ENCODE measurements at regions not wholly inside any gene's neighbourhood (a gene's known extent, or its start where the extent isn't known, plus 50 kb on each side); places are given as distances from the start of the nearest gene placed in this dataset.

DNA sequence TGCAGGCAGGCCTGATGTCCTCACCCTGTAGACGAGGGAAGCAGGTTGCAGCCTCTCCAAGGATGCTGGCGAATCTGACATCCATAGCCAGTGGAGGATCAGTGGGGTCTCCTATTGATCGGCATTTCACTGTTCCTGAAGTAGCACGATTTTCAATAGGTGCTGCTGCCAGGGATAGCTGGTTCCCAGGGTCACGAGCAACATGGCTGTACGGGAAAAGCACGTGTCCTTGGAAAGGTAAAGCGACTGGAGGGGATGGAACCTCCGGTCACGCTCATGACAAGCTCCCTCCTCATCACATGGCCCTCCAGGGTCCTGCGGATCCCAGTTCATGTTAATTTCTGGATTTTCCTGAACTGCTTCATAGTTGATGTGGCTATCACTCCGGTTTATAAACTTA, 373.7 kb upstream of the SMIM21 start:
- DNase-seq (ENCODE audit: low spot score) = no peak

DNA sequence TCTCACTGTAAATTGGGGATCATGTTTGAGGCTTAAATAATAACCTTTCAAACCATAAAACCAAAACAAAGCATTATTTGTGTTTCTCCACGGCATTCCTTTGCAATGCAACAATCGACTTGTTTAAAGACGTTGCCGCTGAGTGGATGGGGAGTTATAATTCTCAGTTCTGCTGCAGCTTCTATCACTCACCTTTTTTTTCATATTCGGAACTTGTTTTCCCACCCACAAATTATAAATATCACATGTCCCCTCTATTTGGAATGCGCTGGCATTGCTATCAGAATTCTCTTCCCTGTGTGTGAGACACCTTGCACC, 372.8 kb upstream of the SMIM21 start:
- DNase-seq (ENCODE audit: low spot score) = no peak

DNA sequence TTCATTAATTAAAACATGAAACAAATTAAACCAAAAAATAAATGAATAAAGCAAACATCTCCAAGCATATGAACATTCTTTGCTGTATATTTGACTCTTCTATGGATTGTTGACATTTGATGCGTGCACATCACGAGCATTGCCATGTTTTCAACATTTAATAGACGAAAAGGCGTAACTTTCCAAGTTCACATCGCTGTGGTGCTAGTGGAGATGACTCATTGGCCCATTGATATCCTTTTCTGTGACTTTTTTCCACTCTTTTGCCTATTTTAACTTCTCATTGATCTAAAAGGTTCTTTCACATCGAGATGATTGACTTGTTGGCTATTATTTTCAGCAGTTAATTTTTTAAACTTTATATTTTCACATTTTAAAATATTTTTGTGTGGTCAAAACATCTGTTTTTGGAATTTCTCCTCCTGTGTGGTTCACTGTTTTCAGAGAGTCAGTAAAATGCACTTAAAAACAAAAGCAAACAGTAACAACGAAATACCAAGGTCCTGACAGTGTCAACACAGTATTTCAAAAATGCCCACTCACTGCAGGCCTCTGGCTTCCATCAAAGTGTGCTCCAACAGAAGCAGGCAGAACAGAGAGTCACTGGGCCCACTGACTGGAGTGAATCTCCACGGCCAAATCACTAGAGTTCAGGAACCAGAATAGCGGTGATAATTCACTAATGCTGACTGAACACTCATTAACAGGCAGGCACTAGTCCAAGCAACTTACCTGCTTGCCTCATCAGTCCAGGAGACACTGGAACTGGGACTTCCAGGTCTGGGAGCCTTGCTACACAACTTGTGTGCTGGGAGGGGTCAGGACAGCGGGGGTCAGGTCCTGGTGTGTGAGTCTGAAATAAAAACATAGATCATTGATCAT, 372.2 kb upstream of the SMIM21 start:
- DNase-seq (ENCODE audit: low spot score) = no peak

DNA sequence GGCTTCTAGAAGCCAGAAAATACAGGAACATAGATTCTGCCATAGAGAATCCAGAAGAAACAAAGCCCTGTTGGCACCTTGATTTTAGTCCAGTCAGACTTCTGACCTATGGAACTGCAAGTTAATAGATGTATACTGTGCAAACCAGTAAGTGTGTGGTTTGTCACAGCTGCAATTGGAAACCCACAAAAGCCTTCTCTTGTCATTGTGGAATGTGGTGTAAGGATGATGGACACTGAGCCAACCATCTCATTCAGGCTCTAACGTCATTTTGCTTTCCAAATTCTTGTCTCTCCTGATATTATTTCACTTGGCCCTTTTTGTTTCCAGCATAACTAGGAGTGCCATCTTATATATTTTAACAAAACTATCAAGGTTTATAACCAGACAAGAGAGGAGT, 369.5 kb upstream of the SMIM21 start:
- no peak for DNase-seq (ENCODE audit: low spot score)

DNA sequence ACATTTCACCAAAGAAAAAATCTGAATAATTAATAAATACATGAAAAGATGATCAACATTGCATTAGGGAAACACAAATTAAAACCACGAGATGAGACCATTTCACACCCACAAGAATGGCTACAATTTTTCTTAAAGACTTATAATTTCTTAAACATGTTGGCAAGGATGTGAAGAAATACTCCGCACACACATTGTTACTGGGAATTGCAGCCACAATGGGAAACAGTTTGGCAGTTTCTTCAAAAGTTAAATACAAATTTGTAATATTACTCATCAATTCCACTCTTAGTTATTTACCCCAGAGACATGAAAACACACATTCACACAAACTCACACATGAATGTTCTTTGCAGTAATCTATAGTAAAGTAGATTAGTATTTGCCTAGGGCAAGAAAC, 363.3 kb upstream of the SMIM21 start:
- no peak for DNase-seq (ENCODE audit: low spot score)

DNA sequence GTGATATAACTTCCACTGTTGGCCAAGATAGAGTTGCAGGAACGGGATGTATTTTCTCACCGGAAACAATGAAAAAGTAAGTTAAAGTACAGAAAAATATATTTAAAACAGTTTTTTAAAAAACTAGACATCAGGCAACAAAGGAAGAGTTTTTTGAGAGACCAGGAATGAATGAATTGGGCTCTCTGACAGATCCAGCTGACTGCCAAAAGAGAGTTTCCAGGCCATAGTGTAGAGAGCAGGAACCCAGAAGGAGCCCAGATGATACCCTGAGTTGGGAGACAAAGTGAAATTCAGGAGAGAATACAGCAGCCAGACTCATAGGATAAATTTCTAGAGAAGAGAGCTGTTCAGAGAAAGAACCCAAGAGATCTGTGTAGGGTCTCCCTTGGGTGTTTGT, 362.6 kb upstream of the SMIM21 start:
- DNase-seq (ENCODE audit: low spot score) = no peak

DNA sequence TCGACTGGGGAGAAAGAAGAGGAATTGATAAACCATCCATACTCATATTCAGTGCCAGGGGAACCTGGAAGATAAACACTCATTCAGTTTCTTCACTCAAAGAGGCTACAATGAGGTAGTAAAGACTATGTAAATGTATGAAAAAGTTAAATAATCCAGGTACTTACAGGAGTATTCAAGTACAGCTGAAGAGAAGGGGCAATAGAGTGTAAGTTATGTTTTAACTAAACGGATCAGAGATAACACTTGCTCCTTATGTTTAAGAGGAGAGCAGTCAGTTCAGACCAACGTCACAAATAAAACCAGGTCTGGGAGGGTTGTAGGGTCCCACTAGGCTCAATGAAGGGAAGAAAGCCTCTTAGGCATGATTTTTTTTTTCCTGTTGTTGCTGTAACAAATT, 358.3 kb upstream of the SMIM21 start:
- DNase-seq (ENCODE audit: low spot score) = no peak

DNA sequence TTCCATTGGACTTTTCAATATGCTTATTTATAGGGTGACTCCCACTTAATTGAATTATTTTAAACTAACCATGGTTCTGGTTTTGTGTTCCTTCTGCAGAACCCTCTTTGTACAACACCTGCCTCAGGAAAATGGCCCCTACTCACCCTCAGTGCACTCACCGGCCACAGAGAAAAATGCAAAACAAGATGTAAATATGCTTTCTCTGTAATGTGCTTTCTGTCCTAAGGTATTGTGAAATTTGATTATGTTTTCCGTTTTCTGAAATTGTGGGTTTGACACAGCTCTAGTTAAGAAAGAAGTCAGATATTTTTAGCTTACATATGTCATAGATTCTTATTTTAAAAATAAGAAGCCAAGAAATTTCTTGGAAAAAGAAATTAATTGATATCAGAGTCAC, 357.7 kb upstream of the SMIM21 start:
- DNase-seq (ENCODE audit: low spot score) = no peak

DNA sequence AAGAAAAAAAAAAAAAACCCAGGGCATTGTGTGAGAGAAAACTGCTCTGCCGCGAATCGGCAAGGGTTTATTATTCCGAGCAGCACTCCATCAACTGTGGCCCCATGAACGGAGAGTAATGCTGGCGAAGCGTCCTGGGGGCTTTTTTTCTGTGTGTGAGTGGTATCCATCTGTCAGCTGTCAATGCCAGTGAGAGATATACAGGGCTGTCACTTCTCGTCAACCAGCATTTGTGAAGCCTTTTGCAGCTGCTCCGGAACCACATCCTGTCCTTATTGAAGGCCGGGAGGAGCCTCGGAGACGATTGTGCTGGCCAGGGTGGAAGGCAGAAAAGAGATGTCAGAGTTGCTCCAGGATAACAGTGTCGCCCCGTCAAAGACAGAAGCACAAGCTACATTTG, 356.9 kb upstream of the SMIM21 start:
- no peak for DNase-seq (ENCODE audit: low spot score)

DNA sequence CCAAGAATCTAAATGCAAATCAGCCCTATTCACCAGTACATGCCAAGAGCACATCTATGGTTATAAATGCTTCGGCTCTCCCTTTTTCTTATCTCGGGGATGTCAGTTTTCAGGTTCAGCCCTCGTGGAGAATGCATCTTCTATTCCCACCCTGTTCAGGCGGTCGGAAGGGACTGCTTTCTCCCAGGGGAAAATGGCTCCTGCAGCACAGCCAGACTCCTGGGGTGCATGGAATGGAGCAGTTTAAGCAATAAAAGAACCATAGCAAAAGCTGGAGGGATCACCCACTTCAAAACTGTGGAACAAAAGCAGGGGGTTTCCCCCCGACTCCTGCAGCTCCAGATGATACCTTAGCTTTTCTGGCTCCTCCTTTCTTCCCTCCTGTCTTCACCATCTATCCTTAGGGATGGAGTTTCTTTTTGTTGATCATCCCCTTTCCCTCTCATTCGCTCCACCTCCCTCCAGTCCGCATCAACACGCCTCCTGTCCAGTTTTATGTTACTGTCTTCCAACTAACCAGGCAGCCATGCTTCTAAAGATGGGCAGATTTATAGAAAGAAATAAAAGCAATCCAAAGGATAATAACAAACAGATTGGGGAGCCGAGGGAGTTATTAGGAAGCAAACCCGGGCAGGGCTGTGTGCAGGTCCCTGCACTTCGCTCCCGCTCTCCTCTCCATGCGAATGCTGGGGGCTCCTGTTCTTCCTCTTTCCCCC, 356.2 kb upstream of the SMIM21 start:
- DNase-seq (ENCODE audit: low spot score) = no peak

DNA sequence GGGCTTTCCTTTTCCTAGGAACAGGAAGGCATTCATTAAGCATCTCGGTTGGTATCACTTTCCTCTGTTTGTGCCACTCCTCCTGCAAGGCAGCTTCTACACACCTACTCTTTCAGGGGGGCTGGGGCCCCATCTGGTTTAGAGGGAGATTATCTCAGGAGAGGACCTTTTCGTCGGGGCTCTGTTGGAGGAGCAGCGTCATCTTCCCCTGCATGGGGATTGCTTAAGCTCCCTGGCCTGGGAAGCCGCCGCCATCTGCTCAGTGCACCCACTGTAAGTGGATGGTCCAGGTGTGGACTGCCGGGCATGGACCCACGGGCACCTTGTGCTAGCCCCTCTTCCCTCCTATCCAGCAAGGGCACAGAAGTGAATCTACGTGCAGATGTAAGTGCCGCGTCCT, 355.3 kb upstream of the SMIM21 start:
- DNase-seq (ENCODE audit: low spot score) = no peak

DNA sequence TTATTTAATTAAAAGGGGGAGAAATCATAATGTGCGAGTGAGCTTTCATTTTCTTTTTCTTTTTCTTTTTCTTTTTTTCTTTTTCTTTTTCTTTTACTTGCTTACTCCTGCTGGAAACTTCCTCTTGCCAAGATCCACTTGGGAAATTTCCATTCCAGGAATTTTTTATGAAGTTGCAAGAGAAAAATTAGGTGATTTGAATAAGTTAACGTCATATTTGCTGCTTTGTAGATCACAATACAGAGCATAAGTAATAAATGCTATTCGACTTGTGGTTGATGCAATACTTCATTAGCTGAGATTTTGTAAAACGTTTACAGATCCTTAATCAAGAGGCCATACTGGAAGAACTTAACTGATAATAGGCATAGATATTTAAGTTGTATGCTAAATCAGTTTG, 354.7 kb upstream of the SMIM21 start:
- no peak for DNase-seq (ENCODE audit: low spot score)

DNA sequence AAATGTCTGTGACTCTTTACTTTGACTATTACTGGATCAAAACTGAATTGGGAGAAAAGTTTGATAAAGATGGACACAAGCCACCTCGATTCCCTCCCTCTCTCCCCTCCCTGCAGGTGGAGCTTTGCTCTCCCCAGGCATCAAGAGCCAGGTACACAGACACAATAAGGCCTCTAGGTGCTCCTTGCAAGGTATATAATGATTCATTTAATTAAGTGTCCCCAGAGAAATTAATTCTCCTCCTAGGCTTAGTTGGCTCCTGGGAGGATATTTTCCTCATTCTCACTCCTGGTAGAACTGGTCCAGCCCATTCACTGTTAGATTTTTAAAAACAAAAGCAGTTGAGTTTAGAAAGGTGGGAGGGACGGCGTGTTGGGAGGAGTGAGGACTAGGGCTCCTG, 352.4 kb upstream of the SMIM21 start:
- no peak for DNase-seq (ENCODE audit: low spot score)

DNA sequence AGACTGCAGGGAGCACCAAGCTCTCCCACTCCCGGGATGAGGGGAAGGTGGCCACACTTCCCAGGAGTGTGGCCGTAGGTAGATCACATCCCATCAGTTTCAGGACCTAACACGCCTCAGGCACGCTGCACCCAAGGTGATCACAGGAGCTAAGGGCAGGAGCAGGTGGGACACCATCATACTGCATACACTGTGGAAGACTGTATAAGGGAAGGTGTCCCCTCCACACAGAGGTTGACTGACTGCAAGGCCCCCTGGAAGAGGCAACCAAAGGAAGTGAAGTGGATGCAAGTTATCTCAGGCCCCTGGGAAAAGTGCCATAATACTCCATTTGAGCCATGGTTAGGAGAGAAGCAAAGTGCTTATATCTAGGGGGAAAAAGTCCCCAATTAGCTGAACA, 351.9 kb upstream of the SMIM21 start:
- DNase-seq (ENCODE audit: low spot score) = no peak

DNA sequence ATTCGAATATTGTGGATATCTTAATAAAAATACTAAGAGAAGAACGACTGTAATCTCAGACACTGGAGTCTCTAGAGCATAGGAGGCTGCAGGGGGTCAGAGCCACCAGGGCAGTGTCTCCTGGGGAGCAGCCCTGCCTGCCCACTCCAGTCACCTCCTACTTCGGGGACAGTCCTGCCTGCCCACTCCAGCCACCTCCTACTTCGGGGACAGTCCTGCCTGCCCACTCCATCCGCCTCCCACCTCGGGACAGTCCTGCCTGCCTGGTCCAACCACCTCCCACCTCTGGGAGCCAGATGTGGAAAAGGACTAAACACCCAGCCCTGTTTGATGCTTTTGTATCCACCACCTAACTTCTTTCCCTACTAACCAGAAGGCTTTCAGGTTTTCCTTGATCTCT, 350.1 kb upstream of the SMIM21 start:
- DNase-seq (ENCODE audit: low spot score) = no peak

DNA sequence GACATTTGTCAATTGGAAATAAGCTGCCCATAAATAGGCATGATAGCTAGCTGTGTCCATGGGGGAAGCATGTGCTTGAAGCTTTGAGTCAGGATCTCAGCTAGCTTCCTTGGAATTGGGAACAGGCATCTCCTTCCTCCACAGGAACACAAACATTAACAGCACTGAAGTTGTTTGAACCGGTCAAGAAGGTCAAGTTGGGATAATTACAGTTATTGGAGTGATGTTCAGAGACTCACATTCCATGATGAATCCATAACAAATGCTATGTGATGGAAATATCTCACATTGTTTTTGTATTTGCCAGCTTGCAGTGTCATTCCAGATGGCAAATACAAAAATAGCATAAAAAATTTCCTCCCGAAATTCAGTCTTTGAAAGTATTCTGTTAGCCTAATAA, 347.6 kb upstream of the SMIM21 start:
- DNase-seq (ENCODE audit: low spot score) = no peak

DNA sequence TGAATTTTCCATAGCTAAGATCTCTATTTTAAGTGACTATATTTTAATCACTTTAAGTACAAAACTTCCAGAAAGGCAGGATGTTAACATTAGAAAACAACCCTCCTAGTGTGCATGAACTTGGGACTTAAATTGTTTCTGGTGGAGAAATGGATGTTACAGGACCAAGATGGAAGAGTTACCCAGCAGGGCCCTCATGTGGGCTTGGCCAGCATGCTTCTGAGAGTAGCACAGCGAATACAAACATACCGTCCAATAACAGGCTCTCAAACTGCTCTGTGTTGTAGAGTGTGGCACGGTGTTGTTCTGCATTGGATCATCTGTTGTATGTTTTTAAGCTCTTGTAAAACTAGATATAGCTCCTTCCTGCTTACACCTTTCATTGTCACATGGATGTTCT, 346.1 kb upstream of the SMIM21 start:
- no peak for DNase-seq (ENCODE audit: low spot score)

DNA sequence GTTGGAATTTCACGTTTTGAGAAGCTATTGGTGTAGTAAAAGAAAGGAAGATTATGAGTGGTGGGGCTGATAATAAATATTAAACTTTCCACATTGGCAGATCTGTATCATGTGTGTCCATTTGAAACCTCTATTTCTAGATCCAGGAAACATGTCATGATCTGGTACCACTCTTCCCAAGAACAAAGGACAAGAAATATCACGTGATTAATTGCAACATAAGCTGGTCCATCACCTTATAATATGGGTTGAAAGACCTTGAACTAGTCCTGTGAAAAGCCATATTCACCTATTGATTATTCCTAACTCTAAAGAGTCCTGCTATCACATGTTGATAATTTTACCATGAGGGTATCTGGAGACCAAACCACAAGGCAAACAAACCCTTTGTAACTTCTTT, 335.3 kb upstream of the SMIM21 start:
- no peak for DNase-seq (ENCODE audit: low spot score)

DNA sequence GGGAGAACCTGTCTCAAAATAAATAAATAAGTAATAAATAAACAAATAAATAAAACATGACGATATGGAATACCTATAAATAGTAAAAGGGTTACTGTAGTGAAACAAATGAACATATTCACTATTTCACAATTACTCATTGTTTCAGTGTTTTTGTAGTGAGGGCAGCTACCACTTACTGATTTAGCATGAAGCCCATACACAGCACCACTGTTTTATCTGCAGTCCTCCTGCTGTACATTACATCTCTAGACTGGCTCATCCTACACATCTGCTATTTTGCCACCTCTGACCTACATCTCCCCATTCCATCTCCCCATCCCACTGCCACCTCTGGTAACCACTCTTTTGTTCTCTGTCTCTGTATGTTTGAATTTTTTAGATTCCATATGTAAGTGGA, 332.7 kb upstream of the SMIM21 start:
- DNase-seq (ENCODE audit: low spot score) = no peak

DNA sequence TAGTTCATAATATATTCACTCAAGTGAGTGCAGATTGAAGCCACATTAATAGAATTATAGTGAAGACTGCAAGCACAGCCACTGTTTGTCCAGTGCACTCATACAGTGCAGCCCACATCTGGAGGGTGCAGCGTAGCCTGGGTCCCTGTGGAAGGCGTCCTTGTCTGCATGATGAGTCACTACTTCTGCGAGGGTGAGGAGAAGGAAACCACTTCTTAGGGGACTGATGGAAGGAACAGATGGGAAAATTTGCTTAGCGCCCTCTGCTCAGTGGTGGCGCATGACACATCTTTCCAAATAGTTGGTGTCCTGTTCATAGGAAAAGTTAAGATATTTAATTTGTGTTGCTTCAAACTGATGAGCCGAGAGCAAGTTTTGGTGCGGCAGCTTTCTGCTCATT, 330.4 kb upstream of the SMIM21 start:
- DNase-seq (ENCODE audit: low spot score) = no peak

DNA sequence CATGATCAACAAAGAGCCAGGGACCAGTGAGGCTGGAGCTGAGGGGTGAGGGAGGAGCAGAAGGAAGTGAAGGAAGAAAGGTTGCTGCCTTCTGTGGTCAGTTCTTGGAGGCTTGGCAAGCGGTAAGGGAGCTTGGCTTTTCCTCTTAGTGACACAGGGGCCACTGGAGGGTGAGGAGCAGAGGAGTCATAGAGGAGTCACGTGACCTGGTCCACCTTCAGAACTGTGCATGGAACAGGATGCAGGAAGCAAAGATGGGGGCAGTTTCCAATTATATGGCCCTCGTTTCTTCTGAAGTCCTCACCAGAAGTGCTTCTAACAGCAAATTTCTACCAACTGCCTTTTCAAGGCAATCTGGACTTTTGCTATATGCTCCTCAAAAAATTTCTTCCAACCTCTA, 326.9 kb upstream of the SMIM21 start:
- DNase-seq (ENCODE audit: low spot score) = no peak

DNA sequence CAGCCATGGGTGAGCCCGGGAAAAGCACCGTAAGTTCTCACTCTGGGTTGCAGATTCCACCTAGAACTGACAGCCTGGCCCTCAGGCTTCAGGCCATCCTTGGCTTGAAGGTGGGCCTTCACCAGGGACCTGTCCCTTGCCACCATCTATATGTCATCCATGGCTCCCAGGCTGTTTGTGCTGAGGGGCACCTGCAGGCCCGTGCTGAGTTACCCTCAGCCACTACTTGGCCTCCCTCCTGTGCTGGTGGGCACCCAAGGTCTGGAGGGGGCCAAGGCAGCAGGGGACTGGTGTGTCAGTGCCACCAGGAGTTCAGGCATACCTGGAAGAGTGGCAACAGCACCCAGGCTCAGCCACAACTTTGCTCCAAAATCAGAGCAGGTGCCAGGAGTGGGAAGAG, 326.2 kb upstream of the SMIM21 start:
- no peak for DNase-seq (ENCODE audit: low spot score)

DNA sequence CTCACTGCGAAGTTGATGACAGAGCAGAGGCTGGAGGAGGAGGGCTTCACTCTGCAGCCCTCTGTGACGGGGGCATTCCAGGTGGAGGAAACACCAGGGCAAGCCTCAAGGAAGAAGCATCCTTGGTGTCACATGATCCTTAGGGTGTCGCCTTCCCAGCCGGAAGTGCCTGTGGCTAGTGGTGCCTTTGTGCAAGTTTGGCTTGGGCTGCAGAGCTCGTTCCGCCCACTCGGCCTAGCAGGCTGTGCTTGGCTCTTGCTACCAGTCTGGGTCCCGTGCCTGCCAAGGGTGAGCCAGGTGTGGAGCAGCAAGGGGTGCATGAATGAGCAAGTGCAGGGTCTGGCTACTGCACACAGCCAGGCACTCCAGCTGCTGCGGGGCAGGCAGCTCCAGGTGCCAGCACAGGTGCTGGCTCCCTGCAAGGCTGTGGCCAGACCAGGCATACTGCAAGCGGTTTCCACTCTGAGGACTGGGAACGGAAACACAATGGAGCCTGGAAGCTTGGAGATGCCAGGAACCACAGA, 325.3 kb upstream of the SMIM21 start:
- no peak for DNase-seq (ENCODE audit: low spot score)

DNA sequence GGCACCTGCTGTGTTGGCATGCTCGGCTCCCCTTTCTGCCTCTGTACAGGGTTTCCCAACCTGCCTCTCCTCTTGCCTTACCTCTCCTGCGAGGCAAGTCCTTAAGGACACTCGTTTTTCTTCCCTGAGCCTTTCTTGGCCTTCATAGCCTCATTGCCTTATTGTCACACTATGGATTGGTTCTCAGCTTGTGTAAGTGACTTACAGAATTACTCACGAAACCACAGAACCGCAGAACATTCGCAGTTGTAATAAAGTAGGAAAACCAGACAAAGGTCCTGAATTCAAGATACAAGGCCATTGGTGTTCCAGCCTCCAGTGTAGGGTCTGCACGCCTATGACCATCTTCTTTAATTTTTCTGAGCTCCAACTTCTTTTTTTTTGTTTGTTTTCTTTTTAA, 317.6 kb upstream of the SMIM21 start:
- no peak for DNase-seq (ENCODE audit: low spot score)
